LNCaP clone FGC (cell line): ENCODE measurements at regions not wholly inside any gene's neighbourhood (a gene's known extent, or its start where the extent isn't known, plus 50 kb on each side); places are given as distances from the start of the nearest gene placed in this dataset.

ENCODE experiments used
- DNase-seq: peaks from one replicate; pipeline ENCODE4 v3.0.0-alpha.2; 2011; ENCODE audit warnings: low read depth
- H3K4me3 ChIP-seq: 2 replicates; pipeline ENCODE4 v1.5.1; 2011; ENCODE audit warnings: mild to moderate bottlenecking, low read depth, low read length, control low read depth
- TF ChIP-seq, protein P1 (sequence below): IDR thresholded peaks from 2 replicates; pipeline ENCODE4 v1.5.1; 2012; ENCODE audit warnings: mild to moderate bottlenecking; ENCODE audit not compliant: control insufficient read depth, insufficient read depth; ENCODE audit errors: extremely low read depth

DNA sequence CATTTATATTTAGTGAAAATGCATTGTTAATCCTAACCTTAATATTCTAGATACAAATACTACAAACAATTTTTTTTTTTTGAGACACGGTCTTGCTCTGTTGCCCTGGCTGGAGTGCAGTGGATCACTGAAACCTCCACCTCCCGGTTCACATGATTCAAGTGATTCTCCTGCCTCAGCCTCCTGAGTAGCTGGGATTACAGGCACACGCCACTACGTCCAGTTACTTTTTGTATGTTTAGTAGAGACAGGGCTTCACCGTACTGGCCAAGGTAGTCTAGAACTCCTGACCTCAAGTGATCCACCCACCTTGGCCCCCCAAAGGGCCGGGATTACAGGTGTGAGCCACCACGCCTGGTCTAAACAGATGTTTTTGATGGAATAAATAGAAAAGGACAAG is 361.5 kb upstream of the NECTIN3 start:
- TF ChIP-seq, protein P1, sequence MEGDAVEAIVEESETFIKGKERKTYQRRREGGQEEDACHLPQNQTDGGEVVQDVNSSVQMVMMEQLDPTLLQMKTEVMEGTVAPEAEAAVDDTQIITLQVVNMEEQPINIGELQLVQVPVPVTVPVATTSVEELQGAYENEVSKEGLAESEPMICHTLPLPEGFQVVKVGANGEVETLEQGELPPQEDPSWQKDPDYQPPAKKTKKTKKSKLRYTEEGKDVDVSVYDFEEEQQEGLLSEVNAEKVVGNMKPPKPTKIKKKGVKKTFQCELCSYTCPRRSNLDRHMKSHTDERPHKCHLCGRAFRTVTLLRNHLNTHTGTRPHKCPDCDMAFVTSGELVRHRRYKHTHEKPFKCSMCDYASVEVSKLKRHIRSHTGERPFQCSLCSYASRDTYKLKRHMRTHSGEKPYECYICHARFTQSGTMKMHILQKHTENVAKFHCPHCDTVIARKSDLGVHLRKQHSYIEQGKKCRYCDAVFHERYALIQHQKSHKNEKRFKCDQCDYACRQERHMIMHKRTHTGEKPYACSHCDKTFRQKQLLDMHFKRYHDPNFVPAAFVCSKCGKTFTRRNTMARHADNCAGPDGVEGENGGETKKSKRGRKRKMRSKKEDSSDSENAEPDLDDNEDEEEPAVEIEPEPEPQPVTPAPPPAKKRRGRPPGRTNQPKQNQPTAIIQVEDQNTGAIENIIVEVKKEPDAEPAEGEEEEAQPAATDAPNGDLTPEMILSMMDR, result no peak
- DNase-seq, result no peak
- H3K4me3 ChIP-seq, result no peak overlapping the region

DNA sequence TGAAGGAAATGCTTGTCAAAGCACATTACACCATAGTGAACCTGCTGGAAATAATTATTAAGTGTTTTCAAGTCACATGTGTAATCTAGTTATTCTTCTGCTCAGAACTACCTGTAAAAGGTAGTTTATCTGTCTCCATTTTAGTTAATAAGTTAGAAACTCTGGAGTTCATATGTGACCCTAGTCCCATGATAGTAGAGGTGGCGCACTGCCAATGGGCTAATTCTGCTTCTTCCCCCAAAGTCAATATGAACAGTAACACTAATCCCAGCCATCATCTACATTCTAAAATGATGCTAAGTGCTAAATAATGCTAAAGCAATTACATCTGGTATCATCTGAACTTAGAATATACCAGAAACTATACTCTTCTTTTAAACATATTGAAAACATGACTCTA is 361.0 kb upstream of the NECTIN3 start:
- DNase-seq, result no peak
- TF ChIP-seq, protein P1, result no peak
- no peak overlapping the region for H3K4me3 ChIP-seq

DNA sequence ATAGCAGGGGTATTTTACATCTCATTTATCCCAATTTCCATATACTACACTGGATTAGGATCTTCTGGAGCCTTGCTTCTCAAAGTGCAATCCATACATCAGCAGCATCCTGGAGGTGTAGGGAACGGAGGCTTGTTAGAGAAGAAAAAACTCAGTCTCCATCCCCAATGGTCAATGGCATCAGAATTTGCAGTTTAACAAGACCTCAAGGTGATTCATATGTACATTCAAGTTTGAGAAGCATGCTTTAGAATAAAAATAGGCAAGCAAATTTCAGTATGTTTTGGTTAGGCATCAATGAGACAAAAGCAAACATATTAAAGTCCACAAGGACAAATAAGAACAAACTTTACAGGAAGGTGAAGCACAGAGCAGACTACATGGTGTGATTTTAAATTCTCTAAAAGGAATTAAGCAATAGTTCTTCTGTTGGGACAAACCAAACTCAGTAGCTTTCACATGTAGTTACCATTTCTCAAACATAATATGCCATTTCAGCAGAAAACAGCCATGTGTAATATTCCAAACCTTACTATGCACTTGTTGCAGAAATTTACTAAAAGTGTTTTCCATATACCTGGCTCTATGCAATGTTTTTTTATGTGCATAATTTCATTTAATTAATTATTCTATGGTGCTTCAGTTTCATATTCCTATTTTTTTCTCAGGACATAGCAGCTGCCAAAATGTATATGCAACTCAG is 360.3 kb upstream of the NECTIN3 start:
- no peak overlapping the region for H3K4me3 ChIP-seq
- TF ChIP-seq, protein P1, result no peak

DNA sequence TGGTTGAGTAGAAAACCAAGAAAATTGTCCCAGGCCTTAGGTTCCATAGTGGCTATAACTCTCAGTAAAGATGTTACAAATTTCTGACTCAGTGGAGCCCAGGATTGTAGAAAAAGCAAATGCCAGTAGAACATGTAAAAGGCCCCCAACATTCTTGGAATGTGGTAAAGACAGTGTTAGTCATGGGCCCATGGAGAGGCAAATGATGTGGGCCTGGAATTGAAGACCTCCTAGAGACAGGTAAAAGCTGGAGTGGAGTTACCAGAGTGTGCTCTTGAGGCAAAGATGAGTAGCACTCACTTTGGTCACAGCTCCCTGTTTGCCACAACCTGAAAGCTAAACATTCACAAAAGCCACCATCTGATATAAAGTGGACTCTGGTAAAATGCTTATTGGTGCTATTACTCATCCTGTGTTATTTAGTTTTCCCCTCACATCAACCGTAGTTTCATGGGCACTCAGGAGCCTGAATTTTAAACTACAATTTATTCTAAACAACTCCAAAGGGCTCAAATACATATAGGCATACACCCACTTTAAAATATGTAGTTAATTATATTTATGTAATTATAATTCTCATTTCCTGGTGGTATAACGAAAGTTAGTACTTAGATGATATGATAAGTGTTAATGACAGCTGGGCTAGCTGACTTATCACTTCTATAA is 359.6 kb upstream of the NECTIN3 start:
- DNase-seq, result no peak
- no peak overlapping the region for H3K4me3 ChIP-seq
- TF ChIP-seq, protein P1, result no peak

More for the DNA sequence above, 360.3 kb upstream of the NECTIN3 start:
- no peak for DNase-seq

DNA sequence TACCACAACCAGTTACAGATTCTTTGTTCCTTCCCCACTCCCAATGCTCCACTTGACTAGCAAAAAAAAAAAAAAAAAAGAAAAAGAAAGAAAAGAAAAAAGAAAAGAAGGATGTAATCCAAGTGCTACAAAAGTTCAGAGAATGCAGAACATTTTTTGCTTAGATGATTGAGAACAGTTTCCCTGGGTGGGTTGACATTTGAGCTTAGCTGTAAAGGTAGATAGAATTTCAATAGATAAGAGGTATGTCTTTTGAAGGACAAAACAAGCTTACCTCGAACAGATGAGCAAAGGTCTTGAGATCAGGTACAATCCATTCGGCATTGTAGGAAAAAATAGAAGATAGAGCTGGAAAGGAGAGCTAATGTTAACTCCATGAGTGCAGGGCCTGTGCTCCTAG is 344.6 kb upstream of the NECTIN3 start:
- no peak overlapping the region for H3K4me3 ChIP-seq
- no peak for DNase-seq
- TF ChIP-seq, protein P1, result no peak

DNA sequence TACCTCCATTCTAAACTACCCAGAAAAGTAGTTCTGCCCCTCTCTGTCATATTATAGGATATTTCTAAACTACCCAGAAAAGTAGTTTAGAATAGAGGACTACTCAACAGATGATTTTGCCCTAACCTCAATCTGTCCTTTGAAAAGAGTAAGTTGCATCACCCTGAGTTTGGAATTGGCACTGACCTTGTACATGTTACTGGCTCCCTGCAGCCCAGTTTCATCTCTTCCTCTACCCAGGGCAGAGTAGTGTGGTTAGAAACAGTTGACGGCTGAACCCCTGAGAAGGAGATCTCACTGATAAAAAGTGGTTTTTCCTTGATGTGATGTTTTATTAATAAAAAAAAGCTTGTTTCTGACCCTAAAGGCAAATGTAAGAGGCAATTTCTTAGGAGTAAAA is 340.5 kb upstream of the NECTIN3 start:
- no peak for DNase-seq
- no peak overlapping the region for H3K4me3 ChIP-seq
- TF ChIP-seq, protein P1, result no peak
